NOMO-1 treated with DMSO at 0.1 percent for 48 hours (cell line): ENCODE measurements at regions not wholly inside any gene's neighbourhood (a gene's known extent, or its start where the extent isn't known, plus 50 kb on each side); places are given as distances from the start of the nearest gene placed in this dataset.
A peak's percentile ranks its signal among the peaks of the same experiment; 100 is the strongest.
"Not testable (repeated sequence)": the region's sequence is repeated elsewhere in the genome, so short reads cannot be mapped to it uniquely, and the experiment has no call there.

ENCODE experiments used
- DNase-seq: peaks from one replicate; lab custom pipeline; 2025; ENCODE audit not compliant: unreplicated experiment; lab: John Stamatoyannopoulos, UW

- DNase-seq = no peak
These were observed 97.6 kb downstream of the NAV1 start for GRCh38 chr1:201636510-201636971.

GRCh38 chr1:201637282-201638079 lies 98.6 kb downstream of the NAV1 start:
- no peak for DNase-seq

DNA sequence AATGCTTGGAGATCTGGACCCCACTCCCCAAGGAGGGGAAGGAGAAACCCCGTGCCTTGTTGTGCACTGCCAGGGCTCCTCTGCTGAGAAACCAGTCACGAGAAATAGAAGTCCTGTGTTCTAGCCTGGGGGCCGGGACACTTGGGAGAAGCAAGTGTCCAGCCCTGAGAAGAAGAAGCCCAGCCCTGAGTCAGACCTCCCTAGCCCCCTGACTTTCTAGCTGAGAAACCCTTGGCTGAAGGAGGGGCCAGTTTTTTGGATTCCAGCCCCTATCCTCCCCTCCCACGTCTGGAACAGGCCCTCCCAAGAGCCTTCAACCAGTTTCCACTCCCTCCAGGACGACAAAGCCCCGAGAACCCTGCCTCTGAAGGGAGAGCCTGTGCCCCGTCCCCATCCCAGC lies 100.5 kb downstream of the NAV1 start:
- DNase-seq = no peak

GRCh38 chr1:201639826-201640225 lies 100.9 kb downstream of the NAV1 start:
- DNase-seq = no peak

- no peak for DNase-seq
These were observed 101.7 kb downstream of the NAV1 start for GRCh38 chr1:201640624-201641023.

- DNase-seq = no peak
These were observed 102.8 kb downstream of the NAV1 start for GRCh38 chr1:201641524-201642253.

DNA sequence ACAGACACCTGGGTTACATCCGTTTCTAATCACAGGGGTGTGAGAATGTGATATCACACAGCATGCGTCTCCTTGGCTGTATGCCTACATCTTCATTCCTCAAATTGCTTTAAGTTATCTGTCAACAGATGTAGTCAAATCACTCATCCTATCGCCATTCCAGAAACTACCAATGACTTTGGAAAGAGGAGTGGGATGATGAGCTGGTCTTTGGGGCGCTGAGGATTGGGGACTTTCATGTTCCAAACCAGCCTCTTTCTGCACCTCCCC lies 104.8 kb downstream of the NAV1 start:
- DNase-seq = no peak

DNA sequence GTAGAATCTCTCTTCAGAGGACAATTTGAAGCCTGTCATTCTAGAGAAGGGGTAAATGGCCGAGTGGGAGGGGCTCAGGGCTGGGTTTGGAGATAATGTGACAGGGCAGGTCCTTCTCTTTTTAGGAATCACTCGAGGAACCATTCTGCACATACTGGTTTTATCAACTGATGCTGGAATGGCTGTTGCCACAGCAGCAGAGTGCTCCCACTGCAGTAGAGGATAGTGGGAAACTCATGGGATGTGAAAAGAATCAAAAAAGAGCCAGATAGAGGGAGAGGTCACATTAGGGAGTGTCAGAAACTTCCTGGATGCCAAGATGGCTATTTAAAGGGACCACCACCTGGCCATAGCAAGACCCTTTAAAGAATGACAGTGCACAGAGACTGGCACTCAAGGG lies 105.3 kb downstream of the NAV1 start:
- no peak for DNase-seq

GRCh38 chr1:201645000-201645399 lies 106.1 kb downstream of the NAV1 start:
- DNase-seq = not testable (repeated sequence)

DNA sequence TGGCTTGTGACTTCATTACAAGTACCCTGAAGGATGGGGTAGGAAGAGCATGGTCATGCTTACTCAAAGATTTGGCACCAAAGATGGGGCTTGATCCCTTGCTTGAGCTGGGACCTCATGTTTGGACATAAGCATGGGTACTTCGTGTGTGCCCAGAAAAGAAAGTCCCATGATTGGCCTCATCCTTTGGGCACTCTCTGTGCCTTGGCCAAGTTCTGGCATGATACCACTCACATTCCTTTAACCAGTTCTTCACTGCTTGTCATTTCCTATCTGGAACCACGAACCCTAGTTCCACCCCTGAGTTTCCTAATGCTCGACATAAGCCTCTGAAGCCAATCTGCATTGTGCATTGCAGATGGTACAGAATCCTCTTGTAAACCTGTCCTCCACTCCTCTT lies 107.0 kb downstream of the NAV1 start:
- DNase-seq = no peak

GRCh38 chr1:201646411-201647022 lies 107.6 kb downstream of the NAV1 start:
- DNase-seq = no peak

DNA sequence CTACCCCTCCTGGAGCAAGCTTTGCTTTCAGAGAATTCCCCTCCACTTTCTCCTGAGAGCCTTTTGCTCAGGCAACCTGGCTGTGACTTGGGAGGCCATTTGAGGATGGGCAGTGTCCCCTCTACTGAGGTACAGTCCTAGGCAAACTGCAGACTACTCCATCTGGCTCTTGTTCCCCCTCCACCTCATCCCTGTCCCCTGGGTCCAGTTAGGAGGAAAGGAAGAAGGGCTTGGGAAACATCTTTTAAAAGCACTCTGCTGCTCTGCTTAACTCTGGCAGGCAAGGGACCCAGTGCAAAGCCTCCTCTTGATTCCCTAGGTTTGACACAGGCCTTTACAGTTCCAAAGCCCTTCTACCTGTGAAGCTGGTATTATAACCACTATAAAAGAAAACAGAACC lies 108.2 kb downstream of the NAV1 start:
- no peak for DNase-seq

- DNase-seq = no peak
These were observed 108.8 kb downstream of the NAV1 start for GRCh38 chr1:201647722-201648065.

- DNase-seq = no peak
These were observed 109.4 kb downstream of the NAV1 start for GRCh38 chr1:201648066-201648906.

DNA sequence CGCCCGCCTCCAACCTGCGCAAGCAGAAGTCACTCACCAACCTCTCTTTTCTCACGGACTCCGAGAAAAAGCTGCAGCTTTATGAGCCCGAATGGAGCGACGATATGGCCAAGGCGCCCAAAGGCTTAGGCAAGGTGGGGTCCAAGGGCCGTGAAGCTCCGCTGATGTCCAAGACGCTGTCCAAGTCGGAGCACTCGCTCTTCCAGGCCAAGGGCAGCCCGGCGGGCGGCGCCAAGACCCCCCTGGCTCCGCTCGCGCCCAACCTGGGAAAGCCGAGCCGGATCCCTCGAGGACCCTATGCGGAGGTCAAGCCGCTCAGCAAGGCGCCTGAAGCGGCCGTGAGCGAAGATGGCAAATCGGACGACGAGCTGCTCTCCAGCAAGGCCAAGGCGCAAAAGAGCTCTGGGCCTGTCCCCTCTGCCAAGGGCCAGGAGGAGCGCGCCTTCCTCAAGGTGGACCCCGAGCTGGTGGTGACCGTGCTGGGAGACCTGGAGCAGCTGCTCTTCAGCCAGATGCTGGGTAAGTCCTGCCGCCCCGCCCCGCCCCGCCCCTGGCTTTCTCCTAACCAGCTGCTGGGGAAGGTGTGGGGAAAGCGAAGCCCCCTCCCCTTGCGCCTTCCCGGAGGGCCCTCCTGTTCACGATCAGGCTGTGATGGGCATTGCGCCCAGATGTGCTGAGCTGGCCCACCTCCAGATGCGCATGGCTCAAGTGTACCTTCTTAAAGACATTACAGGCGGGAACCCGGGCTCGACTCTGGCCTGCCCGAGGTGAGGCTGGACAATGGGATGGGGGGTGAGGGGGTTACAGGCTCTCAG lies 110.2 kb downstream of the NAV1 start:
- DNase-seq = no peak

GRCh38 chr1:201649761-201650622 lies 111.1 kb downstream of the NAV1 start:
- no peak for DNase-seq

GRCh38 chr1:201650623-201650933 lies 111.7 kb downstream of the NAV1 start:
- DNase-seq = no peak

DNA sequence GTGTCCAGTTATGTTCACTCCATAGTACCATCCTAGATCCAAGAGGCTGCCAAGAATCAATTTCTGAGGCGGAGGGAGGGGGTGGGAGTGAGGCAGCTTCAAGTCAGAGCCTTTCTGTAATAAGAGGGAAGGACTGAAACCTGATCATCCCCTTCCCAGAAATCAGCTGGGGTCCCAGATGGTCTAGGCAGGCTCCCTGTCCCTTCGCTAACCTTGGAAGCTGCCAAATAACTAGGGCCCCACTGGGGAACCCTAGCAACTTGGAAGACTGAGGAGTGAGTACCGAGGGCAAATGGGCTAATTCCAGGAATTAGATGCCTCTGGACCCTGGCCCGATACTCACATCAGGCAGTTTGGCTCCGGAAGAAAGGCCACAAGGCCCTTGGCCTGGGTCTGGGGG lies 113.3 kb downstream of the NAV1 start:
- DNase-seq = no peak

DNA sequence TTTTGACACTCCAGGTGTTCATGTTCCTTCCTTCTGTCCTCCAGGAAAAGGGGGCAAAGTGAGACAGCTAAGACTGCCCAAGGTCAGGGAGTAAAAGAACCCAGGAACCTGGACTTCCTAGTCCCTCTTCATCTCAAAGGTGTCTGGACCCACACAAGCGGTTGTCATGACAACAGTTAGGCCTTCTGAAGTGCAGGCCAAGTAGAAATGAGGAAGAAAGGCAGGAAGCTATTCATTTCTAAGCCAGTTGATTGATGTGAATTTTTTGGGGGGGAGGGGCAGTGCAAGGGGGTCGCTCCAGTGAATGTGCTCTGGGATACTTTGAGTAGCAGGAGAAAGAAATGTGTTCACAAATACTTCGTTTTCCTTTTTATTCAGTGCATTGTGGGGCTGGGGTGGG lies 114.3 kb downstream of the NAV1 start:
- peak; percentile 77 for DNase-seq

DNA sequence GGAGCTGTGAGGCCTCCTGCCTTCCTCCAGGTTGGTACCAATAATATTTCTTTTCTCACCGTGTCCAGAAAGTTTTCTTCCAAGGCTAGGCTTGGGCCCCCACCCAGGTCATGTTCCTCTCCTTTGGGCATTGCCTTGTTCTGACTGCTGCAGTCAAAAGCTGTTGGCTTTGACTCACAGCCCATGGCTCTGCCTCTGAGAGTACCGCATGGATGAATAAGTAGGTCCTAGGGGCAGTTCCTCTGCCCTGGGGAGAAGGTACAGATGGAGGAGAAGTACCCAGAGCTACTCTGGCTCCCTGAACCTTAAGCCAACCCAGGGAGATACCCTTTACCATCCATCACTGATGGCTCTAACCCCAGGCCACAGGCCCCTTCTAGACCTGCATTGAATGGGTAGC lies 115.0 kb downstream of the NAV1 start:
- no peak for DNase-seq
